ENCODE measurements at regions not wholly inside any gene's neighbourhood (a gene's known extent, or its start where the extent isn't known, plus 50 kb on each side); places are given as distances from the start of the nearest gene placed in this dataset.

GRCh38 chr7:26100406-26101339 lies 51.3 kb upstream of the NFE2L3 start:
- DNase-seq, result no peak

DNA sequence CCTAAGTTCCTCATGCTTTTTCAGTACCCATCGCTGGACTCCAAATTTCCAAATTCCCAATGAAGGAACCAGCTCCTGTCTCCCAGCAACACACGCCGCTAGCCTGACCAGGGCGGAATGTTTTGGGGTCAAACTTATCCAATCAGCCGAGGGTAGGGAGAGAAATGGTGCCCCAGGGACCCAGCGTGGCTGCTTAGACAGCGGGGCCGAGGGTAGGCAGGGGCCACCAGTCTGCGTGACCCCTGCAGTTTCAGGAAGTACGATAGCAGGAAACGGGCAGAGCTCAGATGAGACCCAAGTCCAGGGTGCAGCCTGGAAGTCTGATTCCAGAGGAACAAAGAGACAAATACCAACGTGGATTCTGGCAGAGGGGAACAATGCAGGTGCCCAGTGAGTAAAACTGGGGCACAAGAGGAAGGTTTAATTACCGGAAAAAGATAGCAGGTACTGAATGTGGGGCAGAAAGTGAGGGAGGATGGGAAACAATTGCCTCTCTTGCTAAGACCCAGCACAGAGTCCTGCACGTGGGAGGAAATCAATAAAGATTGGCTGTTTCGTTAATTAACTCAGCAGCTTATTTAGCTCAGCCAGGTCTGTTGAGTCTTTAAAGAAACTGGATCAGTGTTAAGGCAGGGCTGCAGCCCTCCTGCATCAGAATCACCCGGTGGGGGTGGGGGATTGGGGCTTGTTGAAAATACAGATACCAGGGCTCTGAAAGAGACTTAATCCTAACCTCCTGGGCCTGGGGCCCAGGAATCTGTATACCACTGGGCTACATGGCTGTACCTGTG lies 50.4 kb upstream of the NFE2L3 start:
- DNase-seq, result no peak

DNA sequence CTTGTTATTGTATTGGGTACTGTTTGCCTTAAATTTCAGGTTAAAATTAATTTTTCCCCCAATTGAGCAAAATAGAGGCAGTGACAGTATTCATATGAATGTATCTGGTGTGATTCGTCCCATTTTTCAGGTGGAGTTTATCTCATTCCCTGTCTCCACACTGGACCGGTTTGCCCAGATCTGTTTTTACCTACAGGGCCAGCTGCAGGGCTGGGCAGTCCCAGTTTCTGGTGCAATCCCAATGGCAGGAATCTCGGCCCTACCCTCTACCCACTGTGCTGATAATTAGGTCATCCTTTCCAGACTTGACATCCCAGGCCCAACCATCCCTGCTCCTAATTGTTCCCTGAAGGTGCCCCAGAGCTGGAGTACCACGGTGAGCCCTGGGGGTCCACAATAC lies 49.8 kb upstream of the NFE2L3 start:
- no peak for DNase-seq

Data from NCI-H1417 (cell line).